Ovary (tissue), 7 donors: ENCODE measurements at regions not wholly inside any gene's neighbourhood (a gene's known extent, or its start where the extent isn't known, plus 50 kb on each side); places are given as distances from the start of the nearest gene placed in this dataset.

Experiments used
- DNase-seq, 5 donors: peaks; one replicate each; pipeline ENCODE4 v3.0.0-alpha.2; 2019 to 2020
- H3K27ac ChIP-seq, 2 donors: fragments of 200-600 bp; one replicate each; pipeline versions ENCODE4 v1.5.1 to v1.8.0; 2019 to 2022
- H3K27me3 ChIP-seq: fragments of 200-600 bp; one replicate; pipeline ENCODE4 v1.8.0; 2022
- H3K36me3 ChIP-seq: fragments of 200-600 bp; sonication (generic); one replicate; pipeline ENCODE4 v1.5.1; 2019
- H3K4me1 ChIP-seq: one replicate; pipeline ENCODE4 v1.8.1; 2013; ENCODE audit warnings: mild to moderate bottlenecking, moderate library complexity; ENCODE audit not compliant: insufficient read depth
- H3K4me3 ChIP-seq: fragments of 200-600 bp; sonication (generic); one replicate; pipeline ENCODE4 v1.5.1; 2017
- H3K9me3 ChIP-seq, 2 donors: fragments of 200-600 bp in 1 of 2; sonication (generic) in 1 of 2; one replicate each; pipeline versions ENCODE4 v1.5.1 to v1.8.1; 2013 to 2019; ENCODE audit warnings: mild to moderate bottlenecking in 1 of 2, moderate library complexity in 1 of 2
- EP300 ChIP-seq: sonication (generic); formaldehyde crosslinking; IDR thresholded peaks from one replicate; pipeline ENCODE4 v1.6.1; 2017; ENCODE audit warnings: antibody characterized with exemption
- POLR2A ChIP-seq: fragments of 450-650 bp; IDR thresholded peaks from one replicate; pipeline ENCODE4 v1.6.1; 2017; ENCODE audit warnings: antibody characterized with exemption, mild to moderate bottlenecking, moderate library complexity
- WGBS, 3 donors: extraction: QIAGEN DNeasy Blood & Tissue Kit in 1 of 3; methylation state at CpG; one replicate each; pipeline versions ENCODE4 v1.1.5 to v1.1.7; 2013 to 2017; 5-methylcytosine and 5-hydroxymethylcytosine counted together
- intact Hi-C, 4 donors: fragments of 100-400 bp; cut with DNase I; formaldehyde crosslinking; loops; one replicate each; pipeline versions ENCODE4 v1.11.0 to v1.15.1; 2022 to 2023
- TF ChIP-seq, protein P1 (sequence below), 3 donors: fragments of 450-650 bp in 2 of 3; fragments of 200-600 bp in 1 of 3; IDR thresholded peaks; one replicate each; pipeline versions ENCODE4 v1.5.1 to v1.8.0; 2016 to 2022; ENCODE audit warnings: antibody characterized with exemption in 3 of 3, mild to moderate bottlenecking in 1 of 3
- donor health status: DM: no; HTN: no; CAD: no; lungs with moderate emphysema.
- donor health status: DM: no; HTN: no; CAD: no.
- donor health status: Bipolar disorder and iron deficiency.
- donor health status: DM: no; HTN: no; CAD: no.
- donor health status: DM: yes; HTN: yes; CAD: no.

DNA sequence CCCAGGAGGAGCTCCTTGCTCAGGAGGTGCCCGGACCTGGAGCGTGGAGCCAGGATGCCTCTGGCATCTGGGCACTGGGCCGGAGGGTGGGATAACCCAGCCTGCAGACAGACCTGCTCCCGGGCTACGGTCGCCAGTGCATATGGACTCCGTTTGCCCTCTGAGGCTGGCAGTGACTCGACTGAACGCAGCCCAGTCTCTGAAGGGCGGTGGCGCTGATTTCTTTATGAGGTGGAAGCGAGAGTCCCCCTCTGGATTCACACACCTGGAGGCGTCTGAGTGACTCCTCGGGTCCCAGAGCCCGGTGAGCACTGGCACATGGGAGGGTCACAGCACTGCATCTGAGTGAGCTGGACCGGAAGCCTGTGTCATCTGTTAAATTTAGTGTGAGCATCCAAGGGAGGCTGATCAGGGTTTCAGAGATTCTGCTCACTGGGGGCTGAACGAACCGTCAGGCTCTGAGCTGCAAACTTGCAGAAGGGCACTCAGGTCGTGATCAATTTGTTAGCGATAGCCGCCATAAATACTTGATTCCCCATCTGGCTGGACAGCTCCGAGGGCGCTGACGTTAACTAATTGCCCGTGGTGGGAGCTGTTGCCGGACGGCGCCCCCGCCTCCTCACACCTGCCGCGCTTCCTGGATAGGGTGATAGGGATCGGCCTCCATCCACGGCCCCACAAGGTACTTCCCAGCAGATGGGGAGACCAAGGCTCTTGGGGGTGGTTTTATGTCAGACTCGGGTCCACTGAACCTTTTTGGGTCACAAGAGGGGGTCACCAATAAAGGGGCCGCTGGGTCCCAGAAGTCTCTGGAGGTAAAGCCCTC lies 60.7 kb upstream of the TTC34 start:
- Histone ChIP-seq H3K4me1 (no peaks in the 10 kb centered on the region), H3K27ac (no peak overlapping the region), H3K36me3 (no peaks in the 10 kb centered on the region), H3K4me3 (no peak overlapping the region), H3K27me3 (no peaks in the 10 kb centered on the region), H3K9me3 (no peaks in the 10 kb centered on the region)
- intact Hi-C loops: no loop called here
- TF ChIP-seq, protein P1, sequence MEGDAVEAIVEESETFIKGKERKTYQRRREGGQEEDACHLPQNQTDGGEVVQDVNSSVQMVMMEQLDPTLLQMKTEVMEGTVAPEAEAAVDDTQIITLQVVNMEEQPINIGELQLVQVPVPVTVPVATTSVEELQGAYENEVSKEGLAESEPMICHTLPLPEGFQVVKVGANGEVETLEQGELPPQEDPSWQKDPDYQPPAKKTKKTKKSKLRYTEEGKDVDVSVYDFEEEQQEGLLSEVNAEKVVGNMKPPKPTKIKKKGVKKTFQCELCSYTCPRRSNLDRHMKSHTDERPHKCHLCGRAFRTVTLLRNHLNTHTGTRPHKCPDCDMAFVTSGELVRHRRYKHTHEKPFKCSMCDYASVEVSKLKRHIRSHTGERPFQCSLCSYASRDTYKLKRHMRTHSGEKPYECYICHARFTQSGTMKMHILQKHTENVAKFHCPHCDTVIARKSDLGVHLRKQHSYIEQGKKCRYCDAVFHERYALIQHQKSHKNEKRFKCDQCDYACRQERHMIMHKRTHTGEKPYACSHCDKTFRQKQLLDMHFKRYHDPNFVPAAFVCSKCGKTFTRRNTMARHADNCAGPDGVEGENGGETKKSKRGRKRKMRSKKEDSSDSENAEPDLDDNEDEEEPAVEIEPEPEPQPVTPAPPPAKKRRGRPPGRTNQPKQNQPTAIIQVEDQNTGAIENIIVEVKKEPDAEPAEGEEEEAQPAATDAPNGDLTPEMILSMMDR (IDR thresholded peaks at IDR 0.05): no peak
- TF ChIP-seq POLR2A (no peak), EP300 (no peak)
- WGBS, 3 donors: 28 to 37% (median 30%) methylated on average over 33 to 35 of the region's 35 CpGs
- DNase-seq: no peak

DNA sequence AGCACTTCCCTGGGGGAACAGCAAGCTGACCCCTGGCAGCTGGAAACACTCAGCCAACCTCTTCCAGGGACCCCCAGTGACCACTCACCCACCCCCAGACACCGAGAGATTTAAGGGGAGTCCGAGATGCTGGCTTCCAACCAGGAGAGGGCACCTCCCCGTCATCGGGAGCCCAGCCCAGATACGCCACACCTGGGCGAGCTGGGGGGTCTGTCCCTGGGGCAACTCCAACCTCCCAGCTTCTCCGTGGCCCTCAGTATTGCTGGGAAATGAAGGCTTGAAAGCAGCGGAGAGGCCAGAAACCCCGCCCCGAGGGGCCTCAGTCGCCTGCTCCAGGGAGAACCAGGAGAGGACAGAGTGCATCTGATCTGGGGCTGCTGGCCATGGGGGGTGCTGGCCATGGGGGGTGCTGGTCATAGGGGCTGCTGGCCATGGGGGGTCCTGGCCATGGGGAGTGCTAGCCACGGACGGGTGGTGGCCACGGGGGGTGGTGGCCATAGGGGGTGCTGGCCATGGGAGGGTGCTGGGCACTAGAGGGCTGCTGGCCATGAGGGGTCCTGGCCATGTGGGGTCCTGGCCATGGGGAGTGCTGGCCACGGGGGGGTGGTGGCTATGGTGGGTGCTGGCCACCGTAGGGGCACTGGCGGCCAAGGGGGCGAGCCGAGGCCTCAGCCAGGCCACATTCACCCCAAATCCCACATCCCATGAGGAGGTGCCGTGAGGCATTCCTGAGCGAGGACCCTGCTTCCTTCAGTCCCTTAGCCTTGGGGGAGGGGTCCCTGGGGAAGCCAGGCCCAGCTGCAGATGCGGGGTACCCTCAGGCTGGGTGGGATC lies 61.5 kb upstream of the TTC34 start:
- intact Hi-C loops: no loop called here
- 74 to 81% (median 76%) methylated on average over 19 to 22 of the region's 22 CpGs for WGBS, 3 donors
- Histone ChIP-seq H3K27me3 (no peaks in the 10 kb centered on the region), H3K4me1 (no peaks in the 10 kb centered on the region), H3K9me3 (no peaks in the 10 kb centered on the region), H3K4me3 (no peak overlapping the region), H3K27ac (no peak overlapping the region), H3K36me3 (no peaks in the 10 kb centered on the region)
- no peak for DNase-seq
- TF ChIP-seq EP300: no peak

DNA sequence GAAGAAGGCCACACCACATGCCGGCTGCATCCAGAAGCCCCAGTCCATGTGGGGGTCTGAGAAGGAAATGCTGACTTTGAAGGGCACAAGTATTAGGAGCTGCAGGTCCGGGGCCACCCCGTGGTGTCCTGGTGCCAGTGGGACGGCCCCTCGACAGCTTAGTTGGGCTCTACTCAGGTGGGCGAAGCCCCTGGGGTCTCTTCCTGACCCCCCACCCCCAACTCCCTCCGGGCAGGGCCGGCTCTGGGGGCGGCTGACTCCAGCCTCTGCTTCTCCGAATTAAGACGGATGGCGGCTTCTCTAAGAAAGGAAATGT lies 62.1 kb upstream of the TTC34 start:
- no peaks in the 10 kb centered on the region for H3K4me1 ChIP-seq
- H3K4me3 ChIP-seq: no peak overlapping the region
- TF ChIP-seq EP300 (no peak), POLR2A (no peak)
- TF ChIP-seq, protein P1 (IDR thresholded peaks at IDR 0.05): no peak
- no peak overlapping the region for H3K27ac ChIP-seq
- H3K27me3 ChIP-seq: no peaks in the 10 kb centered on the region
- intact Hi-C loops: no loop called here
- no peak for DNase-seq
- WGBS, 3 donors: 10 to 21% (median 20%) methylated on average over 7 to 12 of the region's 12 CpGs
- H3K9me3 ChIP-seq: no peaks in the 10 kb centered on the region
- H3K36me3 ChIP-seq: no peaks in the 10 kb centered on the region

DNA sequence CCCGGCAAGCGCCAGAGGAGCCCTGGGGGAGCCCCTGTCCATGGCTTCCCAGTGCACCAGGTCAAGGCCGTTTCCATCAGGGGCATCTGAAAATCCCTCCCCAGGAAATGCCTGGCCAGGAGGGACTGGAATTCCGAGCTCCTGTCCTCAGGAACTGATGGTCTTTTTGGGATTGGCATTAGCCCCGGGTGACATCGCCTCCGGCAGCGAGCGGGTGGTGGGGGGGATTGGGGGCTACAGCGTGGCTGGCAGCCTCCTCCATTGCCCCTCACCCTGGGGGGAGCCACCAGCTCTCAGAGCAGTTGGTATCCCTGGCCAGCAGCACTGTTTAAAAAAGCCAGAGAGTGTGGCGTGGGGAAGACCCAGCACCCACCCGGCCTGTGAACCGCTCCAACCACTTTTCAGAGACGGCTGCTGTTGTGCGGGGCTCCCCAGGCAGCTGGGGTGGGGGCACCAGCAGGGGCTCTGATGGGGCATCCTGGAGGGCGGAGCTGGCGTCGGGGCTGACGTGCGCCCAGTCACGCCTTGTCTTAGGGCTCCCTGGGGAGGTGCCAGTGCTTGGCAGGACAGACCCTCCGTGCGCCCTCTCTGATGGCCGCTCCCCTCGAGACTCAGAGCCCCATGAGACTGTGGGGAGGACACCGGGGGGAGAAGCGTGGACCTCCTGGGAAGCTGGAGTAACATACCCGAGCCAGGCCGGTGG lies 62.9 kb upstream of the TTC34 start:
- Histone ChIP-seq H3K9me3 (no peaks in the 10 kb centered on the region), H3K4me1 (no peaks in the 10 kb centered on the region), H3K27ac (no peak overlapping the region), H3K4me3 (no peak overlapping the region), H3K36me3 (no peaks in the 10 kb centered on the region), H3K27me3 (no peaks in the 10 kb centered on the region)
- WGBS, 3 donors: 56 to 67% (median 65%) methylated on average over 28 to 29 of the region's 29 CpGs
- no peak for TF ChIP-seq POLR2A
- TF ChIP-seq, protein P1 (IDR thresholded peaks at IDR 0.05): no peak
- no peak for TF ChIP-seq EP300
- intact Hi-C loops: no loop called here
- DNase-seq: no peak
